ENCODE measurements at regions not wholly inside any gene's neighbourhood (a gene's known extent, or its start where the extent isn't known, plus 50 kb on each side); places are given as distances from the start of the nearest gene placed in this dataset.

DNA sequence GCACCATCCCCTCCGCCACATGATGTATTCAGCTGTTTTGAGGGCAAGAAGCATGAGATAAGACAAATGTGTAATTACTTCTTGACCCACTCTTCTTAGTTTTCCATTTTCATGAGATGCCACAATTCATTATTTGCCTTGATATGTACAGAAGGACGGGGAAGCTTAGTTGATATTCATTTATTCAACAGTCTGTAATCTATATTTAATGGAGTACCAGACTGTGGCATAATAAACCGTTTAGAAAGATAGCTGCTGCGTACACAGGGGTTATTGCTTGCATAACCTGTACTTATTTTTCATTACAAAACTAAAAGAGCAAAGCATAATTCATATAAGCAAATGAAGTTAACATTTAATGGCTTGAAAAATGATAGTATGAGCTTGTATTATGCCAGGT is 466.4 kb upstream of the GYPC start:
- no peaks in the 10 kb centered on the region for H3K9me3 Mint-ChIP-seq
- no peak overlapping the region for H3K27ac Mint-ChIP-seq
- H3K36me3 Mint-ChIP-seq, result no peaks in the 10 kb centered on the region

DNA sequence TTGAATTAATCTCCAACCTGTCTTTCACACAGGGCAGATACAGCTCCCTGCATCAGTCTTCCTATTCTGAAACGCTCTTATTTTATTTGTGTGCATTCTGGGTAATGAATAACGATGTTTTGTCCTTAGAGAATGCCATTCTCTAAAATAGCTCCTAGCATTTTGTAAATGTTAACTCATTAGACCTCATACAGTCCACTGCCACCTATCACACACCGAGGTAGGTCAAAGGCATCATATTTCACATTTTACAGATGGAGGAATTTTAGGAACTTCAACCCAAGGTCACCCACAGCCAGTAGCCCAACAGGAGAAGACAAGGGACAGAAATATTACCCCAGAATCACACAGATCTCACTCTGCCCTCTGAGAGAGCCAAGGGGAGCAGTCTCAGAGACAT is 455.4 kb upstream of the GYPC start:
- Mint-ChIP-seq H3K27ac (no peak overlapping the region), H3K36me3 (no peaks in the 10 kb centered on the region), H3K4me3 (no peak overlapping the region), H3K4me1 (no peaks in the 10 kb centered on the region), H3K9me3 (peaks cover 23% of the 10 kb centered on the region), H3K27me3 (ENCODE audit: low read depth) (no peaks in the 10 kb centered on the region)
- TF ChIP-seq, protein P1, sequence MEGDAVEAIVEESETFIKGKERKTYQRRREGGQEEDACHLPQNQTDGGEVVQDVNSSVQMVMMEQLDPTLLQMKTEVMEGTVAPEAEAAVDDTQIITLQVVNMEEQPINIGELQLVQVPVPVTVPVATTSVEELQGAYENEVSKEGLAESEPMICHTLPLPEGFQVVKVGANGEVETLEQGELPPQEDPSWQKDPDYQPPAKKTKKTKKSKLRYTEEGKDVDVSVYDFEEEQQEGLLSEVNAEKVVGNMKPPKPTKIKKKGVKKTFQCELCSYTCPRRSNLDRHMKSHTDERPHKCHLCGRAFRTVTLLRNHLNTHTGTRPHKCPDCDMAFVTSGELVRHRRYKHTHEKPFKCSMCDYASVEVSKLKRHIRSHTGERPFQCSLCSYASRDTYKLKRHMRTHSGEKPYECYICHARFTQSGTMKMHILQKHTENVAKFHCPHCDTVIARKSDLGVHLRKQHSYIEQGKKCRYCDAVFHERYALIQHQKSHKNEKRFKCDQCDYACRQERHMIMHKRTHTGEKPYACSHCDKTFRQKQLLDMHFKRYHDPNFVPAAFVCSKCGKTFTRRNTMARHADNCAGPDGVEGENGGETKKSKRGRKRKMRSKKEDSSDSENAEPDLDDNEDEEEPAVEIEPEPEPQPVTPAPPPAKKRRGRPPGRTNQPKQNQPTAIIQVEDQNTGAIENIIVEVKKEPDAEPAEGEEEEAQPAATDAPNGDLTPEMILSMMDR (IDR thresholded peaks at IDR 0.05; ENCODE audit: unreplicated experiment), result no peak
- DNase-seq (ENCODE audit: low spot score in 2 of 2, unreplicated experiment in 2 of 2), result no peak

More for the DNA sequence above, 466.4 kb upstream of the GYPC start:
- TF ChIP-seq, protein P1 (IDR thresholded peaks at IDR 0.05; ENCODE audit: unreplicated experiment), result no peak
- Mint-ChIP-seq H3K4me1 (no peaks in the 10 kb centered on the region), H3K27me3 (ENCODE audit: low read depth) (peaks cover 2% of the 10 kb centered on the region), H3K4me3 (no peak overlapping the region)
- no peak for DNase-seq (ENCODE audit: low spot score in 2 of 2, unreplicated experiment in 2 of 2)

DNA sequence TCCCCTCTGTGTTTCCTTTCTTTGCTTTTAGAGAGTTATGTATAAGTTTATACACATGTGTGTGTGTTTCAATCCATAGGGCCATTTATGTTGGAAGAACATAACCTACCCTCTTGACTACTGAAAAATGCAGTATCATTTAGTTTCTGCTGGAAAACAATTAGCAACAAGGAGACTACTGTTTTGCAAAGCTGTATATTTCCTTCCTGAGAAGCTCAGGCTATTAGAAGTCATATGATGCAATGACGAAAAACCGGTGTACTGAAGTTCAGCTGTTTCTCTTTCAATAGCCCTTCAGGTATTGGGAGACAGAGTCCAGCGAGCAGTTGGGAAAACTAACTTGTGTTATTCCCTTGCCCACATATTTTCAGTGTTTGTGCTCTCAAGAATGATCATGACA is 447.7 kb upstream of the GYPC start:
- no peak for DNase-seq (ENCODE audit: low spot score in 2 of 2, unreplicated experiment in 2 of 2)
- Mint-ChIP-seq H3K27me3 (ENCODE audit: low read depth) (no peaks in the 10 kb centered on the region), H3K27ac (no peak overlapping the region), H3K36me3 (no peaks in the 10 kb centered on the region), H3K9me3 (peaks cover 11% of the 10 kb centered on the region), H3K4me3 (no peak overlapping the region), H3K4me1 (no peaks in the 10 kb centered on the region)
- TF ChIP-seq, protein P1 (IDR thresholded peaks at IDR 0.05; ENCODE audit: unreplicated experiment), result no peak

DNA sequence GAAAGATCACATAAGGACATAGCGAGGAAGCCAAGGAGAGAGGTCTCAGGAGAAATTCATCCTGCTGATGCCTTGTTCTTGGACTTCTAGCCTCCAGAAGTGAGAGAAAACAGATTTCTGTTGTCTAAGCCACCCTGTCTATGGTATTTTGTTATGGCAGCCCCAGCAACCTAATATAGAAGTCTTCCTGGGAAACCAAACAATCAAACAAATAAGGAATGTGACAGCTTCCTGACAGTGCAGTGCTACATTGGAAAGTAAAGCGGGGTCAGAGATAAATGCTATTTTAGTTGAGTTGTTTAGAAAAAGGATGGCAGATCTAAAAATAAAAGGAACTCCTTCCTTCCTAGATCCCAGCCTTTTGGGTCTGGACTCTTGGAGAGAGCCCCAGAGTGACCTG is 443.2 kb upstream of the GYPC start:
- H3K27me3 Mint-ChIP-seq (ENCODE audit: low read depth), result no peaks in the 10 kb centered on the region
- no peaks in the 10 kb centered on the region for H3K4me1 Mint-ChIP-seq
- H3K27ac Mint-ChIP-seq, result no peak overlapping the region
- peaks cover 8% of the 10 kb centered on the region for H3K9me3 Mint-ChIP-seq
- no peak overlapping the region for H3K4me3 Mint-ChIP-seq
- no peak for DNase-seq (ENCODE audit: low spot score in 2 of 2, unreplicated experiment in 2 of 2)
- TF ChIP-seq, protein P1 (IDR thresholded peaks at IDR 0.05; ENCODE audit: unreplicated experiment), result no peak
- no peaks in the 10 kb centered on the region for H3K36me3 Mint-ChIP-seq

DNA sequence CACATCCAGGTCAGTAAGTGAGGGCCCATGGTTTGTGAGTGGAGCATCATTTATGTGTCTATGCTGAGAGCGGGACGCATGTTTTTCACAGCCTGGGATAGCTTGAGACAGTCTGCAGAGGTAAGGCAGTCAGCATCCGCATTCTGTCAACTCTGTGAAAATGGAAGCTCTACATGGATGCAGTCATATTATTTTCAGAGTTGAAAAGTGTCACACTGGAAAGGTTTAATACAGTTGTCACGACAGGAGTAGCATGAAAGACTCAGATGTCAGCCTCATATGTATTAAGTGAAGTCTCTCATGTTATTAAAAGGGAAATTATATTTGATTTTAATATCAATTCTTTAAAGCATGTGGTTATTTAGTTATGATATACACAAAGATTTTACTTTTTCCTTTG is 436.9 kb upstream of the GYPC start:
- no peak for DNase-seq (ENCODE audit: low spot score in 2 of 2, unreplicated experiment in 2 of 2)
- no peak overlapping the region for H3K4me3 Mint-ChIP-seq
- TF ChIP-seq, protein P1 (IDR thresholded peaks at IDR 0.05; ENCODE audit: unreplicated experiment), result no peak
- H3K4me1 Mint-ChIP-seq, result no peaks in the 10 kb centered on the region
- no peaks in the 10 kb centered on the region for H3K36me3 Mint-ChIP-seq
- H3K9me3 Mint-ChIP-seq, result peaks cover 4% of the 10 kb centered on the region
- no peak overlapping the region for H3K27ac Mint-ChIP-seq
- no peaks in the 10 kb centered on the region for H3K27me3 Mint-ChIP-seq (ENCODE audit: low read depth)

DNA sequence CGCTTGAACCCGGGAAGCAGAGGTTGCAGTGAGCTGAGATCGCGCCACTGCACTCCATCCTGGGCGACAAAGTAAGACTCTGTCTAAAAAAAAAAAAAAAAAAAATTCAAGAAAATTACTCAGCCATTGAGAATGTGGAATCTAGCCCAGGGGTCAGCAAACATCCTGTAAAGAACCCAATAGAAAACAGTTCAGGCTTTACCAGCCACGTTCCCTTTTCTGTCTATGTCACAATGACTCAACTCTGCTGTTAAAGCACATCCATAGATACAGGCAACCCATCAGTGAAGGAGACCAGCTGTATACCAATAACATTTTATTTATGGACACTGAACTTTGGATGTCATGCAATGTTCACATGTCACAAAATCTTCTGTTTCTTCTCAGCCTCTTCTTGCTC is 435.6 kb upstream of the GYPC start:
- H3K27me3 Mint-ChIP-seq (ENCODE audit: low read depth), result no peaks in the 10 kb centered on the region

More for the DNA sequence above, 435.6 kb upstream of the GYPC start:
- no peaks in the 10 kb centered on the region for H3K36me3 Mint-ChIP-seq
- no peak for DNase-seq (ENCODE audit: low spot score in 2 of 2, unreplicated experiment in 2 of 2)
- no peak overlapping the region for H3K27ac Mint-ChIP-seq
- peaks cover 4% of the 10 kb centered on the region for H3K9me3 Mint-ChIP-seq
- TF ChIP-seq, protein P1 (IDR thresholded peaks at IDR 0.05; ENCODE audit: unreplicated experiment), result no peak
- no peak overlapping the region for H3K4me3 Mint-ChIP-seq
- H3K4me1 Mint-ChIP-seq, result no peaks in the 10 kb centered on the region
